ENCODE measurements at regions not wholly inside any gene's neighbourhood (a gene's known extent, or its start where the extent isn't known, plus 50 kb on each side); places are given as distances from the start of the nearest gene placed in this dataset.

- DNase-seq = no peak
Measured at GRCh38 chr5:174236070-174236469, 190.6 kb downstream of the NSG2 start.

- DNase-seq = no peak
Measured at GRCh38 chr5:174239718-174240117, 194.2 kb downstream of the NSG2 start.

- DNase-seq = no peak
Measured at GRCh38 chr5:174242573-174242972, 197.1 kb downstream of the NSG2 start.

- no peak for DNase-seq
Measured at GRCh38 chr5:174243904-174244303, 198.4 kb downstream of the NSG2 start.

- no peak for DNase-seq
Measured at GRCh38 chr5:174245516-174246075, 200.1 kb downstream of the NSG2 start.

GRCh38 chr5:174246743-174247142 lies 201.2 kb downstream of the NSG2 start:
- DNase-seq = no peak

GRCh38 chr5:174247301-174247700 lies 201.8 kb downstream of the NSG2 start:
- peak; percentile 38 for DNase-seq

GRCh38 chr5:174251305-174252000 lies 205.9 kb downstream of the NSG2 start:
- DNase-seq = peak; percentile 51

GRCh38 chr5:174252121-174252520 lies 206.6 kb downstream of the NSG2 start:
- DNase-seq = no peak

GRCh38 chr5:174259696-174260420 lies 214.4 kb downstream of the NSG2 start:
- DNase-seq = peak; percentile 83

- no peak for DNase-seq
Measured at GRCh38 chr5:174271316-174271715, 225.8 kb downstream of the NSG2 start.

GRCh38 chr5:174272671-174273070 lies 227.2 kb downstream of the NSG2 start:
- DNase-seq = no peak

- no peak for DNase-seq
Measured at GRCh38 chr5:174273325-174273724, 227.8 kb downstream of the NSG2 start.

- no peak for DNase-seq
Measured at GRCh38 chr5:174275959-174276358, 230.5 kb downstream of the NSG2 start.

GRCh38 chr5:174281089-174281760 lies 235.7 kb downstream of the NSG2 start:
- DNase-seq = no peak

- no peak for DNase-seq
Measured at GRCh38 chr5:174281855-174282254, 236.3 kb downstream of the NSG2 start.

GRCh38 chr5:174282391-174282790 lies 236.9 kb downstream of the NSG2 start:
- DNase-seq = no peak

GRCh38 chr5:174283211-174284005 lies 237.9 kb downstream of the NSG2 start:
- no peak for DNase-seq

GRCh38 chr5:174284873-174285272 lies 239.4 kb downstream of the NSG2 start:
- DNase-seq = no peak

GRCh38 chr5:174287761-174288160 lies 242.3 kb downstream of the NSG2 start:
- no peak for DNase-seq

GRCh38 chr5:174288439-174288838 lies 242.9 kb downstream of the NSG2 start:
- no peak for DNase-seq

GRCh38 chr5:174291162-174291561 lies 245.7 kb downstream of the NSG2 start:
- no peak for DNase-seq

- no peak for DNase-seq
Measured at GRCh38 chr5:174292348-174292747, 246.8 kb downstream of the NSG2 start.
